GM23338 (cell line): ENCODE measurements at regions not wholly inside any gene's neighbourhood (a gene's known extent, or its start where the extent isn't known, plus 50 kb on each side); places are given as distances from the start of the nearest gene placed in this dataset.

Source experiments
- ATAC-seq: fragments of 200-7000 bp; cut with Tn5 transposase; 3 replicates; pipeline ENCODE4 v1.9.1; 2020
- DNase-seq: peaks from one replicate; pipeline ENCODE4 v3.0.0-alpha.2; 2015; ENCODE audit warnings: low spot score
- H2AFZ ChIP-seq: fragments of 200-600 bp; sonication (generic); 2 replicates; pipeline ENCODE4 v1.8.0; 2016; ENCODE audit warnings: antibody characterized with exemption, mild to moderate bottlenecking, moderate library complexity
- H3F3A ChIP-seq: fragments of 200-600 bp; sonication (generic); replicated peaks from 2 replicates; pipeline ENCODE4 v1.8.0; 2017; ENCODE audit warnings: antibody characterized with exemption, mixed run types, low read depth
- H3K27ac ChIP-seq: fragments of 200-600 bp; sonication (generic); 2 replicates; pipeline ENCODE4 v1.6.1; 2016; ENCODE audit warnings: low read depth
- H3K27me3 ChIP-seq: fragments of 200-600 bp; sonication (generic); 2 replicates; pipeline ENCODE4 v1.8.0; 2016; ENCODE audit warnings: mild to moderate bottlenecking, mixed run types, moderate library complexity; ENCODE audit not compliant: insufficient read depth
- H3K36me3 ChIP-seq: fragments of 200-600 bp; sonication (generic); 2 replicates; pipeline ENCODE4 v1.8.0; 2016; ENCODE audit warnings: mild to moderate bottlenecking; ENCODE audit not compliant: insufficient read depth
- H3K4me1 ChIP-seq: fragments of 200-600 bp; sonication (generic); 2 replicates; pipeline ENCODE4 v1.8.0; 2016; ENCODE audit warnings: mild to moderate bottlenecking, moderate library complexity; ENCODE audit not compliant: insufficient read depth
- H3K4me2 ChIP-seq: fragments of 200-600 bp; sonication (generic); 2 replicates; pipeline ENCODE4 v1.7.1; 2017; ENCODE audit warnings: mixed run types
- H3K4me3 ChIP-seq: fragments of 200-600 bp; sonication (generic); 2 replicates; pipeline ENCODE4 v1.6.1; 2016; ENCODE audit warnings: mixed run types
- H3K79me2 ChIP-seq: fragments of 200-600 bp; sonication (generic); replicated peaks from 2 replicates; pipeline ENCODE4 v1.8.0; 2017; ENCODE audit warnings: mild to moderate bottlenecking; ENCODE audit not compliant: insufficient read depth
- H3K9me2 ChIP-seq: fragments of 200-600 bp; sonication (generic); 2 replicates; pipeline ENCODE4 v1.8.0; 2017; ENCODE audit not compliant: insufficient read depth
- H4K20me1 ChIP-seq: fragments of 200-600 bp; sonication (generic); replicated peaks from 2 replicates; pipeline ENCODE4 v1.8.0; 2017; ENCODE audit warnings: mild to moderate bottlenecking; ENCODE audit not compliant: insufficient read depth
- H3K27ac Mint-ChIP-seq: 2 replicates; pipeline ENCODE4 v1.8.0; 2020; ENCODE audit warnings: inconsistent platforms, mild to moderate bottlenecking, moderate library complexity, mixed read lengths
- H3K27me3 Mint-ChIP-seq: 3 replicates; pipeline ENCODE4 v1.8.0; 2022; ENCODE audit warnings: low read depth, mild to moderate bottlenecking, moderate library complexity, mixed read lengths, inconsistent platforms; ENCODE audit not compliant: insufficient read depth, poor library complexity
- H3K36me3 Mint-ChIP-seq: 3 replicates; pipeline ENCODE4 v1.8.0; 2021; ENCODE audit warnings: low read depth, mild to moderate bottlenecking, inconsistent platforms, moderate library complexity, mixed read lengths
- H3K4me1 Mint-ChIP-seq: 3 replicates; pipeline ENCODE4 v1.8.0; 2020; ENCODE audit warnings: mild to moderate bottlenecking, inconsistent platforms, mixed read lengths
- H3K4me3 Mint-ChIP-seq: 3 replicates; pipeline ENCODE4 v1.8.0; 2021; ENCODE audit warnings: moderate library complexity, mild to moderate bottlenecking, inconsistent platforms, mixed read lengths
- H3K9me3 Mint-ChIP-seq: 3 replicates; pipeline ENCODE4 v1.8.0; 2020; ENCODE audit warnings: moderate library complexity, mild to moderate bottlenecking, inconsistent platforms, mixed read lengths
- CREB1 ChIP-seq: fragments of 250-450 bp; sonication (Bioruptor Pico); IDR thresholded peaks from 2 replicates; pipeline ENCODE4 v1.5.0; 2020; ENCODE audit warnings: low read depth, mild to moderate bottlenecking, moderate library complexity
- ETS1 ChIP-seq: IDR thresholded peaks from 2 replicates; pipeline ENCODE4 v1.6.1; 2016; ENCODE audit warnings: antibody characterized with exemption
- EZH2phosphoT487 ChIP-seq: fragments of 200-600 bp; sonication (generic); IDR thresholded peaks from one replicate; pipeline ENCODE4 v1.8.1; 2018; ENCODE audit warnings: antibody characterized with exemption; ENCODE audit not compliant: unreplicated experiment
- NANOG ChIP-seq: IDR thresholded peaks from 2 replicates; pipeline ENCODE4 v1.6.1; 2016; ENCODE audit warnings: antibody characterized with exemption, borderline replicate concordance
- POLR2AphosphoS5 ChIP-seq: IDR thresholded peaks from 2 replicates; pipeline ENCODE4 v1.6.1; 2016; ENCODE audit warnings: antibody characterized with exemption, low read depth
- TF ChIP-seq, protein P1 (sequence below), 2 experiments: fragments of 200-600 bp in 1 of 2; sonication (generic) in 1 of 2; conservative IDR thresholded peaks; 2 replicates each; pipeline versions ENCODE4 v1.5.1 to v1.6.1; 2016 to 2017; ENCODE audit warnings: antibody characterized with exemption in 2 of 2, low read depth in 2 of 2, mild to moderate bottlenecking in 2 of 2, moderate library complexity in 1 of 2
- TF ChIP-seq, protein P2 (sequence below): IDR thresholded peaks from one replicate; pipeline ENCODE4 v1.6.1; 2018; ENCODE audit warnings: antibody characterized with exemption; ENCODE audit not compliant: unreplicated experiment

- H3K9me2 ChIP-seq = no peaks in the 10 kb centered on the region
- H3K4me2 ChIP-seq = no peak overlapping the region
- Mint-ChIP-seq H3K4me1 (no peaks in the 10 kb centered on the region), H3K4me3 (no peak overlapping the region), H3K9me3 (peaks cover 73% of the 10 kb centered on the region), H3K27ac (no peak overlapping the region), H3K36me3 (no peaks in the 10 kb centered on the region), H3K27me3 (no peaks in the 10 kb centered on the region)
- no peak overlapping the region for H3K4me3 ChIP-seq
- H3K36me3 ChIP-seq = no peaks in the 10 kb centered on the region
- no peak overlapping the region for H3K27ac ChIP-seq
- no peaks in the 10 kb centered on the region for H3K27me3 ChIP-seq
- TF ChIP-seq, protein P1, sequence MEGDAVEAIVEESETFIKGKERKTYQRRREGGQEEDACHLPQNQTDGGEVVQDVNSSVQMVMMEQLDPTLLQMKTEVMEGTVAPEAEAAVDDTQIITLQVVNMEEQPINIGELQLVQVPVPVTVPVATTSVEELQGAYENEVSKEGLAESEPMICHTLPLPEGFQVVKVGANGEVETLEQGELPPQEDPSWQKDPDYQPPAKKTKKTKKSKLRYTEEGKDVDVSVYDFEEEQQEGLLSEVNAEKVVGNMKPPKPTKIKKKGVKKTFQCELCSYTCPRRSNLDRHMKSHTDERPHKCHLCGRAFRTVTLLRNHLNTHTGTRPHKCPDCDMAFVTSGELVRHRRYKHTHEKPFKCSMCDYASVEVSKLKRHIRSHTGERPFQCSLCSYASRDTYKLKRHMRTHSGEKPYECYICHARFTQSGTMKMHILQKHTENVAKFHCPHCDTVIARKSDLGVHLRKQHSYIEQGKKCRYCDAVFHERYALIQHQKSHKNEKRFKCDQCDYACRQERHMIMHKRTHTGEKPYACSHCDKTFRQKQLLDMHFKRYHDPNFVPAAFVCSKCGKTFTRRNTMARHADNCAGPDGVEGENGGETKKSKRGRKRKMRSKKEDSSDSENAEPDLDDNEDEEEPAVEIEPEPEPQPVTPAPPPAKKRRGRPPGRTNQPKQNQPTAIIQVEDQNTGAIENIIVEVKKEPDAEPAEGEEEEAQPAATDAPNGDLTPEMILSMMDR (conservative IDR thresholded peaks at IDR 0.05; ENCODE audit: low read depth in 2 of 2) = no peak
- ATAC-seq = no peak
- H3K4me1 ChIP-seq = no peaks in the 10 kb centered on the region
- no peak for DNase-seq
- no peaks in the 10 kb centered on the region for H3K79me2 ChIP-seq
- no peaks in the 10 kb centered on the region for H4K20me1 ChIP-seq
- no peak overlapping the region for H2AFZ ChIP-seq
- H3F3A ChIP-seq = no peaks in the 10 kb centered on the region
These were observed 614.9 kb upstream of the LRRC4C start for GRCh38 chr11:42074306-42074705.

DNA sequence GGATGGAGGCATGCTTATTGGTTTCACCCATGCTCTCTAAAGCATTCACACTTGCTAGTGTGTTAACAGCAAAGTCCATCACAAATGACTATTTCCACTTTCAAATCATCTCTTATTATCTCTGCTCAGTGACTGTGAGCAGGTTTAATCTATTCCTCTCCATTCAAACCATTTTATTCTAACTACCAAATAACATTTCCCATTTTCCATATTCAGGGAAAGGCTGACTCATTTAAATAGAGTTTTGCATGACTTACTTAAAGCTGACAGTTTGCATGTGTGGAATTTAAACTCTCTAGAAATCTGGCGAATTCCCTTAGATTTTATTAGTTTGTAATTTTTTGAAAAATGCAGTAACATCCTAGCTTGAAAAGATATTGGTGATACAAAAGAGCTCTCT lies 615.7 kb upstream of the LRRC4C start:
- no peaks in the 10 kb centered on the region for H3K79me2 ChIP-seq
- Mint-ChIP-seq H3K36me3 (no peaks in the 10 kb centered on the region), H3K27me3 (no peaks in the 10 kb centered on the region), H3K4me3 (no peak overlapping the region), H3K4me1 (no peaks in the 10 kb centered on the region), H3K27ac (no peak overlapping the region), H3K9me3 (peaks cover 69% of the 10 kb centered on the region)
- H3F3A ChIP-seq = no peaks in the 10 kb centered on the region
- no peaks in the 10 kb centered on the region for H3K9me2 ChIP-seq
- peak overlapping the region; percentile 41; the same call in 1 of the 2 replicates for H2AFZ ChIP-seq
- H3K36me3 ChIP-seq = no peaks in the 10 kb centered on the region
- no peak overlapping the region for H3K4me3 ChIP-seq
- DNase-seq (no peak), ATAC-seq (no peak)
- H3K27me3 ChIP-seq = no peaks in the 10 kb centered on the region
- no peak overlapping the region for H3K4me2 ChIP-seq
- H3K27ac ChIP-seq = no peak overlapping the region
- H4K20me1 ChIP-seq = no peaks in the 10 kb centered on the region
- no peaks in the 10 kb centered on the region for H3K4me1 ChIP-seq
- TF ChIP-seq, protein P2, sequence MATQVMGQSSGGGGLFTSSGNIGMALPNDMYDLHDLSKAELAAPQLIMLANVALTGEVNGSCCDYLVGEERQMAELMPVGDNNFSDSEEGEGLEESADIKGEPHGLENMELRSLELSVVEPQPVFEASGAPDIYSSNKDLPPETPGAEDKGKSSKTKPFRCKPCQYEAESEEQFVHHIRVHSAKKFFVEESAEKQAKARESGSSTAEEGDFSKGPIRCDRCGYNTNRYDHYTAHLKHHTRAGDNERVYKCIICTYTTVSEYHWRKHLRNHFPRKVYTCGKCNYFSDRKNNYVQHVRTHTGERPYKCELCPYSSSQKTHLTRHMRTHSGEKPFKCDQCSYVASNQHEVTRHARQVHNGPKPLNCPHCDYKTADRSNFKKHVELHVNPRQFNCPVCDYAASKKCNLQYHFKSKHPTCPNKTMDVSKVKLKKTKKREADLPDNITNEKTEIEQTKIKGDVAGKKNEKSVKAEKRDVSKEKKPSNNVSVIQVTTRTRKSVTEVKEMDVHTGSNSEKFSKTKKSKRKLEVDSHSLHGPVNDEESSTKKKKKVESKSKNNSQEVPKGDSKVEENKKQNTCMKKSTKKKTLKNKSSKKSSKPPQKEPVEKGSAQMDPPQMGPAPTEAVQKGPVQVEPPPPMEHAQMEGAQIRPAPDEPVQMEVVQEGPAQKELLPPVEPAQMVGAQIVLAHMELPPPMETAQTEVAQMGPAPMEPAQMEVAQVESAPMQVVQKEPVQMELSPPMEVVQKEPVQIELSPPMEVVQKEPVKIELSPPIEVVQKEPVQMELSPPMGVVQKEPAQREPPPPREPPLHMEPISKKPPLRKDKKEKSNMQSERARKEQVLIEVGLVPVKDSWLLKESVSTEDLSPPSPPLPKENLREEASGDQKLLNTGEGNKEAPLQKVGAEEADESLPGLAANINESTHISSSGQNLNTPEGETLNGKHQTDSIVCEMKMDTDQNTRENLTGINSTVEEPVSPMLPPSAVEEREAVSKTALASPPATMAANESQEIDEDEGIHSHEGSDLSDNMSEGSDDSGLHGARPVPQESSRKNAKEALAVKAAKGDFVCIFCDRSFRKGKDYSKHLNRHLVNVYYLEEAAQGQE = no peak
- TF ChIP-seq ETS1 (no peak), EZH2phosphoT487 (no peak), POLR2AphosphoS5 (no peak), NANOG (no peak), CREB1 (CRISPR knock-in tag) (no peak)
- TF ChIP-seq, protein P1 (conservative IDR thresholded peaks at IDR 0.05; ENCODE audit: low read depth in 2 of 2) = no peak
